NOMO-1 treated with DMSO at 0.1 percent for 48 hours (cell line): ENCODE measurements at regions not wholly inside any gene's neighbourhood (a gene's known extent, or its start where the extent isn't known, plus 50 kb on each side); places are given as distances from the start of the nearest gene placed in this dataset.
"Not testable (repeated sequence)": the region's sequence is repeated elsewhere in the genome, so short reads cannot be mapped to it uniquely, and the experiment has no call there.

Experiments used
- DNase-seq: peaks from one replicate; lab custom pipeline; 2025; ENCODE audit not compliant: unreplicated experiment; lab: John Stamatoyannopoulos, UW

DNA sequence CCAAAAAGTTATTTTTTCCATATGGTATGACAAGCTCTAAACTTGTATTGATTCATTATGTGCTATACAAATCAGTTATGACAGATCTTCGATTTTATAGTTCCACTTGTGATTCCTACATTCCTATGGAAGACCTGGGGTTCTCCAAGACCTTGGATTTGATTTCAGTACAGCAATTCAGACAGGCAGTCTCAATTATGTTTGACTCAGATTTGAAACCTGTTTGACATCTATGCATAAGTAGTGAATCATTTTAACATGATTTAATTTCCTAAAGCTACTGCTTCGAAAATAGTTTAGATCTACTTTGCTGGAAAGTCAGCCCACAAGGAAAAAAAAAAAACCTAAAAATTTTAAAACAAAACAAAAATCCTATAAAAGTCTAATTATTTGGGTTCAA, 820.4 kb downstream of the LUZP2 start:
- DNase-seq: no peak

DNA sequence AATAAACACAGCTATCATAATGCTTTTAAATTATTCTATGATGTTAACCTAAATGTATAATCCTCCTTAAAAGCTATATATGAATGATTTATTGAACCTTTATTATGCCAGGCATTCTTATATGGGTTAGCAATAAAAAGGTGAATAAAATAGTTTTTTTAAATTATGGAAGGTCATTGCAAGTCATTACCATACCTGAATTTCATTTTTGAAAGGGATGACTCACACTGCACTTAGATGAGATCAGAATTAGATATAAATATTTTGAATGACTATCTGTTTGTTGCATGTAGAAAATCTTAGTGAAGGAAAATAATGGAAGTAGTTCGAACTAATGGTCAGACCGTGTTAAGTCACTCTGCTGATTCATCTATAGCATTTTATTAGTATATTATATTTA, 822.3 kb downstream of the LUZP2 start:
- no peak for DNase-seq

DNA sequence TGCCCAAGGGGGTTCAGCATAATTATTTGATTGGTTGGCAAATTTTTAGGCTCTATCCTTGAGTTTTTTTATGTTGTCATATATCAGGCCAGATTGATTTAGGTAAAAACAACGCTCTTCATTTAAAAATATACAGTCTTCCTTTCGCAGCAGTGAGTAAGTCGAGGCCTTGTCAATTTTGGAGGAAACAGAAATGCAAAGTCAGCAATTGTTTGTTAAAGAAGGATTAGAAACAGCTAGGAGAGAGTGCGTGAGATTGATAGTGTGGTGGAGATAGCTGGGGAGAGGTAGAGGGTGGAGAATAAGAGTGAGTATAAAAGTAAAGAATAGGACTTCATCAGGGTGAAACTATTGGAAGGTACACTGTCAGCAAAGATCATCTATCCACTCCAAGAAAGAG, 830.8 kb downstream of the LUZP2 start:
- no peak for DNase-seq

DNA sequence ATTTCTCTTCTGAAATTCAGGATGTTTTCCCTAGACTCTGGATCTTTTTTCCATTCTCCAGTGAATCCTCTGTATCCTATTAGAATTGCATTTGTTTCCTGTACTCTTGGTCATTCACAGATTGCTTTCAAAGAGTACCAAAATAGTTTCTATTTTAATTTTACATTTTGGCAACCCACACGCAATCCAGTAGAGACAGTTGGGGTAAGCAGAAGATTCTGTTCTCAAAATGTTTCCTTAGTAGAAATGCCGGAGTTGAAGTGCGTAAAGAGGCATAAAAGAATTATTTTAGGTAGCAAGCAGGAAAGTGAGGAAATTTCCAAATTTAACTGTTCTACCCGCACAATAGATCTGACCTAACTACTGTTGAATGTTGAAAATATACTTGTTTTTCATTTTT, 842.4 kb downstream of the LUZP2 start:
- DNase-seq: no peak

DNA sequence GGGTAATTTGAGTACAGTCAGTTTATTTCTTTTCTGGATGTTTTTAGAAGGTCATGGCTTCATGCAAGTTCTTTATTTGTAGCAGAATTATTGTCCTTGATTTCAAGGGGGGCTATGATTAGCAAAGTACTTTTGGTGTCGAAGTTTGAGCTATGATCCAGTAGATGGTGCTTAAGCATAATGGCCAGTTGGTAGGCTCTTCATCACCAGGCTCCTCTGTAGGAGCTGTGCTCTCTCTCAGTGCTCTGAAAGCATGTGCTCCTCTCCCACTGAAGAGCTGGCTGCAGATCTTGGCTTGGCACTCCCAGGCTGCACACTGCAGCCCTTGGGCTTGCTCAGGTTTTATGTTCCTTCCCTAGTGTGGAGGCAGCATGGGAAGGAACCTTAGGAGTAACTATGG, 852.7 kb downstream of the LUZP2 start:
- no peak for DNase-seq

DNA sequence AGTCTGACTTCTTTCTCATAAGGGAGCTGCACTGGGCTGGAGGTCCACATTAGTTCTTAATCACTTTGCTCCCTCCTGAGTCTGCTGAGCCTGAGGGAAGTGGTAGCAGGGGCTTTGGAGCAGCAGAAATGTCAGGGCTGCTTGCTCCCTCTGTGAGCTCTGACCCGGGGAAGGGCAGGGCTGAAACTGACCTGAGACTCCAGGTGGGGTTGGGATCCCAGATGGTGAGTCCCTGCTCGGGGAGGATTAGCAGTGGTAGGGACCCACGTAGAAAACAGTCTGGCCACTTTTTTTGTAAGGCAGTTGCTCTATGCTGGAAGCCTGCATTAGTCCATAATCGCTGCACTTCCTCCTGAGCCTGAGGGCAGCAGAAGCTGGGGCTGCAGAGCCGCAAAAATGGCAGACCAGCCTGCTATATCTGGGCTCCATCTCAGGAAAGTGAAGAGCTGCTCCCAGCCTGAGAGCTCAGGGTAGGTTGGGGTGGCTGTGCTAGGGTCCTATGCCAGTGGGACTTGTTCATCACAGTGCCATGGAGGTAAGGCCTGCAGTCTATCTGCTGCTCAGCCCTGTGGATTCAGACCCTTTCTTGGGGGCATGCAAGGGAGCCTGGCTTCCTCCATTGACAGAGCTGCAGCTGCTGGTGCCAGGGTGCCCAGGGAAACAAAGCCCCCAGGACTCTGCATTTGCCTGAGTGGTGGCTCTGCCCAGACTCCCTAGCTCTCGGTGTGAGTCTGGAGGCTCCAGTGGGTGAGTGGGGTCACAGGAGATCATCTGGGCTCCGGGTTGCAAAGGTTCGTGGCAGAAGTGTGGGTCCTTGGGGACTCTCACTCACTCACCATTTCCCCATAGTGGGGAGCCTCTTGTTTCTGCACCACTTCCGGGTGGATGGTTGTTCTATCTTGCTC, 854.3 kb downstream of the LUZP2 start:
- no peak for DNase-seq

DNA sequence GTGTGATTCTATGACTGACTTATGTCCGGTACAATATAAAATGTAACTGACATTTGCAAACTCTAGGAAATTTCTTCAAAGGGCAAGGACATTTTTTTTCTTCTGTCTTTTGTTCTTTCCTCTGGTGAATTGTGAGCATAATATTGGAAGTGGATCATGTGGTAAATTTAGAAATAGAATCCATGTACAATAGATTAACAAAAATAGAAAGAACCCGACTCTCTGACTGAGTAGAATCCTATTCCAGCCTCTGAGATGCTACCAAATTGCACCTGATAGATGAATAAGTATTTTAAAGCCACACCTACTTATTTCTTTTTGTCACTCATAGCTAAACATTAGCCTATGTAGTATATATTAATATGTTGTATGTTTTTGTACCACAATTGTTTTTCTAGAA, 860.3 kb downstream of the LUZP2 start:
- no peak for DNase-seq

DNA sequence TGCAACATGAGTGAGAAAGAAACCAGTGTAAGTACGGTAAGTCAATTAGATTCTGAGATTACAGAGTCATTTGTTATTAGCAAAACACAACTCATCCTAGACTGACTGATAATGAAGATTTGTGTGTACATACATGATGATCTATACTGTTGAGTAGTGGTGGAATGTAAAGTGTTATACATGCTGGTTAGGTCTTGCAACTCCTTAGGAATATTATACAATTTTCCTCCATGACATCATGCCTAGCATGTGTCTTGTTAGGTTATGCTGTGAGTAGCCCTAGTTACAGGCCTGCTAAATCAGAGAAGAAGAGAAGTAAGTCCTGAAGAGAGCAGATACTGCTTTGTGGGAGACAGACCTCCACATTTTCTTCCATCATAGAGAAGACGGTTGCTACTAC, 880.6 kb downstream of the LUZP2 start:
- DNase-seq: no peak

DNA sequence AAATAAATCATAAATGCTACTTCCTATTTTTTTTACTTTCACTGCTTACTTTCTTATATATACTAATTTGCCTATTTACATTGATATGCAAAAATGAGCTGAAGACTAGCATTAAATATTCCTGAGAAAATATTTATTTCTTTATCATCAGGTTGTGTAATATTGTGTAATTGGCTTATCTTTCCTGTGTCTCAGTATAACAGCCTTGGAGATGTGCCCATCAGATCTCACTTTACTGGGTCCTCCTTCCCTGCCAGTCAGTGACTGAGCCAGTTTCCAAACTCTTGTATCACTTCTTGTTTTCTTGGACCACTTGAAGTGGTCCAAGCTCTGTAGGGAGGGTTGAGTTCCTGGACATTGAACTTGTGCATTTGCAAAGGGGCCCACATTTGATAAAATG, 900.0 kb downstream of the LUZP2 start:
- DNase-seq: peak; percentile 65

DNA sequence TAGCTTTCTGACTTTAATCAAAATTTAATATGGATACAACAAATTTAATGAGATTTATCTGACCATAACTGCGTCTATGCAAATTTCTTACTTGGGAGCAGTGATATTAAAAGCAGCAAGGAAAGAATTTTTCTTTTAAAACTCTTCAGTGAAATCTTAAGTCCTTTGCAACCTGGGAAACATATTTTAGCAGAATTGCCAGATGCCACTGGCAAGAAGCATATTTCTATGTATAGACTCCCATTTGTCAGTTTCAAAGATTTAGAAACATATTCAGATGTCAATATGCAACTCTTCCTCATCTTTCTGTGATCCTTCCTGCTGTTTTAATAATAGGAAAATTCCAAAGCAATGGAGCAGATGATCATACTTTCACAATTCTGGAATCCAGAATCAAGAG, 911.3 kb downstream of the LUZP2 start:
- no peak for DNase-seq

DNA sequence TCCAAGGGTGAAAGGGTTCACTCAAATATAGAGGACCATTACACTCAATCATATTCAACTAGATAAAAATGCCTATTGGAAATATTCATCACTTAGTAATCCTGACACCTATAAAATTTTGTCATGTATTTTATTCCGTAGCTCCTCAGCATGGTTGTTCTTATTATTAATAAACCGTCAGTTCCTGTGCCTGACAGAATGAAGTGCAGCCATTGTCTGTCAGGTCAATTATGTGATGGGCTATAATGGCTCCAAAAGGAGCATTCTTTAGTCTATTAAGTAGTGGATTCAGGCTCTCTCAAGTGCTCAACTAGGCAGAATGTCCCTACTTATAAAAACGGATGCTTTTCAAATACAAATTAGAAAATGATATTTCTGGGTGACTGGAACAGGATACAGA, 916.1 kb upstream of the ANO3 start:
- DNase-seq: no peak

DNA sequence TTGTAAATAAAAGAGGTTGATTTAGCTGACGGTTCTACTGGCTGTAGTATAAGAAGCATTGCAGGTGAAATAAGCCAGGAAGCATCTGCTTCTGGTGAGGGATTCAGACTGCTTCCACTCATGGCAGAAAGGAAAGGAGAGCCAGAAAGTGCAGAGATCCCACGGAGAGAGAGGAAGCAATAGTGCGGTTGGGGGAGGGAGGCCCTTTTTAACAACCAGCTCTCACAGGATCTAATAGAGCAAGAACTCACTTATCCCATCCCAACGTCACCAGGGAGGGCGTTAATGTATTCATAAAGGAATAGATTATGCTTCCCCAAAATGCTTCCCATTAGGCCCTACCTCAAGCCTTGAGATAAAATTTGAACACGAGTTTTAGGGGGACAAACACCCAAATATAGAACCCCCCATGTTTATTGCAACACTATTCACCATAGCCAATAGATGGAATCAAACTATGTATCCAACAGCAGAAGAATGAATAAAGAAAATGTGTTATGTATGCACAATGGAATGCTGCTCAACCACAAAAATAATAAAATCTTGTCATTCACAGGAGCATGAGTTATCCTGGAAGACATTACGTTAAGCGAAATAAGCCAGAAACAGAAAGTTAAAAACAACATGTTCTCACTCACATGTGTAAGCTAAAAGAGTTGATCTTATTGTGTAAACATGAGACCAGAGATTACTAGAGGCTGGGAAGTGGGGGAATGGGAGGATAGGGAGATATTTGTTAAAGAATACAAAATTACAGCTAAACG, 908.3 kb upstream of the ANO3 start:
- no peak for DNase-seq

DNA sequence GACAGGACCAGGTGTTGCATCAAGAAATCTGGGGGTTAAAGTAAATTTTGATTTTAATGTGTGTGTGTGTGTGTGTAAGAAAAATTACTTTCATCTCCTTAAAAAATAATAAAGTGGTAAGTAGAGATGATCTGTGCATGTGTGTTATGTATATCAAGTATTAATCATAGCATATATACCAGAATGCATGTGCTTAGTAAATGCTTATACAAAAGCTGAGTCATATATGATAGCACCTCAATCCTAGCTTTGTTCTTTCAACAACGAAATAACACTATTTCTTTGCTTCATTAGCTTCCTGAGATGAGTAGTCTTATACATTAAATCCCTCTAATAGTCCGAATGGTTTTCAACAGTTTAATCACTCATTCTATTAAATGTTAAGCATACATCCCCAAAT, 899.6 kb upstream of the ANO3 start:
- no peak for DNase-seq

DNA sequence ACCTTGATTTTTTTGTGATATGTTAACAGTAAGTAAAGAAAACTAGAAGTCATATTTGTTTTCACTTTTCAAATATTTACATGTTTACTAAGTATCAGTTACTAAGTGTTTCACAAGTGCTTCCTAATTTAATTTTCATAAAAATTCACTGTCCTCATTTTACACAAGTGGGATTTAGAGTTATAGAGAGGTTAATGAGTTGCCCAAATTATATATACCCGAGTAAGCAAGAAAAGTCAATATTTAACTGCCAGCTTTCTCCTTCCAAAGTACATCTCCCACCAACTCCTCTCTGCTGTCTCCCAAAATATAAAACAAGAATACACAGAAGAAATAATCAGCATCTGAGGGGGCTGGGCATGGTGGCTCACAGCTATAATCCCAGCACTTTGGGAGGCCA, 896.7 kb upstream of the ANO3 start:
- no peak for DNase-seq

DNA sequence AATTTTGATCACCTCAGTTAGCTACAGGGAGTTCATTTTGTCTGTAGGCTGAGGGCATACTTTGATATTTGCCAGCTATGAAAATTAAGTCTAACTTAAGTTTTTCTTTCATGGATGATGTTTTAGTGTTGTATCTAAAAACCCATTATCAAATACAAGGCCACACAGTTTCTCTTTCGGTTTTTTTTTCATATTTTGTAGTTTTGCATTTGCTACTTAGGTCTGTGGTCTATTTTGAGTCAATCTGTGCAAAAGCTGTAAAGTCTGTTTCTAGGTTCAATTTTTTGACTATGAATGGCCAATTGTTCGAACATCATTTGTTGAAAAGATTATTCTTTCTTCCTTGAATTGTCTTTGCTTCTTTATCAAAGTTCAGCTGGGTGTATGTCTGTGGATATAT, 895.6 kb upstream of the ANO3 start:
- DNase-seq: no peak

DNA sequence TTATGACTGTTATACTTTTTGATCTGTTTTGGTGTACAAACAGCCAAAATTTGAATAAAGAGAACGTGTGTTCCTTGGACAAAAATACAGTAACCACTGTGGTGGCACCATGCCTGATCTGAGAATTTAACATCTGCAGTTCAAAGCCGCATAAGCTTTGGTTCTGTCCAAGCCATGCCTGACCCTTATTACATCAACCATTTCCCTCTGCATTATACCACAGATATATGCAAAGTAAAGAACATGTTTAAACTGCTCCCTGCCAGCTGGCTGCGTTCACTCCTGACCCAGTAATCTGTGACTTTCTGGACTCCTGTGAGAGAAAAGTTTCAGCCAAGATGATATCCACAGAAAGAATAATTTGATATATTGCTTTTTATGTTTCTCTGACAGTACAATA, 890.5 kb upstream of the ANO3 start:
- no peak for DNase-seq

DNA sequence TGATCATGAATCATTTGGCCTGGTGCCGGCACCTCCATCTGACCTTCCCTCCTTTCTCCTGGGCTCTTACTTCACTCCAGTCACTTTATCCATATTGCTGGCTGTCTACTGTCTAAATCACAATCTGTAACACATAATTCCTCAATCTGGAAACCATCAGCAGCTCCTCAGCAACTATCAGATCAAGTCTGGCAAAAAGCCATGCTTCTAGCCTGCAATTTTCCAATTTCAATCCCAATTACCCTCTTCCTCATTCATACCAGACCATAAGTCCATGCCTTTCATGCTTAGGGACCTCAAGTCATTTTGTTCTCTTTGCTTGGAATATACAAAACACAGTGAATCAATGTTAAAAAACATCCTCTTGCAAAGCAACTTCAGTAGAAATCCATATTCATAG, 882.8 kb upstream of the ANO3 start:
- no peak for DNase-seq

DNA sequence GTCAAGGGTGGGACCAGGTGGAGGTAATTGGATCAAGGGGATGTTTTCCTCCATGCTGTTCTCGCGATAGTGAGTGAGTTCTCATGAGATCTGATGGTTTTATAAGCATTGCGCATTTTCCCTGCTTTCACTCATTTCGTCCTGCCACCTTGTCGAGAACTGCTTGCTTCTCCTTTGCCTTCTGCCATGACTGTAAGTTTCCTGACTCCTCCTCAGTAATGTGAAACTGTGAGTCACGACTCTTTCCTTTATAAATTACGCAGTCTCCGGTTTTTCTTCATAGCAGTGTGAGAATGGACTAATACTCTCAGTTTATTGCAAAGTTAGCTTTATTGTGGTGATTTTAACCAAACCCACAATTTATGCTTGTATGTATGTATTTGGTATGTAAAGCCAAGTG, 878.5 kb upstream of the ANO3 start:
- DNase-seq: peak; percentile 81

DNA sequence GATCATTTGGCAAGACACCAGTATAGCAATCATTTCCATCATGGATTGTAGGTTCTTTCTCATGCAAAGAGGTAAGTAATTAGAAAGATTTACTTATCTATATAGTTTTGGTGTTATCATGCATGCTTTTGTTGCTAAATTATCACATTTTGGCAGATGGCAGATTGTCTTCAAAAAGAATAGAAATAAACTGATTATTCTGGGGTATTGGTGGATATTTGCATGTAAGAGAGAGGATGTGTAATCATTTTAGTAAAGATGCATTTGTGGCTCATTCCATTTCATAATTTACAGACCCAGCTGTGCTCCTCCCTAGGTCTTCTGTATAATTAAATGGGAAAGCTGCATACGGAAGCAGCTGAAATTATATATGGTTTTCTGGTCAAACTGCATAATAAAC, 875.7 kb upstream of the ANO3 start:
- DNase-seq: no peak

DNA sequence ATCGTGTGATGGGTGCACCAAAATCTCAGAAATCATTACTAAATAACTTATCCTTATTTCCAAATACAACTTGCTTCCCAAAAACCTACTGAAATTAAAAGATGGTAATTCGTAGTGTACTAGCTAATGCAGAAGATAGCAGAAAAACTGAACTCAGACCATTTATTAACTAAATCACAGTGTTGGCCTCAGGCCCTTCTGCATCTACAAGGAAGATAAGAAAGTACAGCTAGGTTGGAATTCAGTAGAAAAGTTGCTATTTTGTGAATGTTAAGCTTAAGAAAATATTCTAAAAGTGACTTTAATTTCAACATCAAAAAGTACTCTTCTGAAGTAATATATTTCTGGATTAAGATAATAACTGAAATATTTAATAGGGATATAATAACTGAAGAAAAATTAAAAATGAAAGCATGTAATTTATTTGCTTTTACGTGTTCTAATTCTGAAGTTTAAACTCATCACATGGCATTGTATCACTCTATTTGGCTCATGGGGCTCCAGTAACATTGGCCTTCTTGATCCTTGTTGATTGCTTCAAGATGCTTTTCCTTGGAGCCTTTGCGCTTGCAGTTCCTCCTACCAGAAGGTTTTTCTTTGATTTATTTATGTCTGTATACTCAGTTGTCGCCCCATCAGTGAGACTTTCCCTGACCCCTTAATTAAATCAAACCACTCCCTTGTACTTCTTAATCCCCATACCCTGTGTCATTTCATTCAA, 847.9 kb upstream of the ANO3 start:
- no peak for DNase-seq

DNA sequence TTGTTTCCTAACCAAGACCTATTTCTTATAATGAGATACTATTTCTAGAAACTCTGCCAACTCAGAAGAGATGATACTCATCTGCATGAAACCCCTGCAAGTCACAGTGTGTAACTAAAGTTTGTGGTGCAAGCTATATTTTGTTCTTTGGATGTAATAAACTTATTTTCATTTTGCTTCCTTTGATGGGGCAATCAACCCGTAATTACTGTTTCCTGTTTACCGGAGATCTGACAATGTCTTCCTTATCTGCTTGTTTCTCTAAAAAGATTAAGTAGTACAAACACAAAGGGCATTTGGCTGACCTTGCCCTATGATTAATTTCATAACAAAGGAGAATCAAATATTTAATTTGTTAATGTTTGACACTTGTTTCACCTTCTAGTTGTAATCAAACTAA, 846.6 kb upstream of the ANO3 start:
- peak; percentile 48 for DNase-seq

DNA sequence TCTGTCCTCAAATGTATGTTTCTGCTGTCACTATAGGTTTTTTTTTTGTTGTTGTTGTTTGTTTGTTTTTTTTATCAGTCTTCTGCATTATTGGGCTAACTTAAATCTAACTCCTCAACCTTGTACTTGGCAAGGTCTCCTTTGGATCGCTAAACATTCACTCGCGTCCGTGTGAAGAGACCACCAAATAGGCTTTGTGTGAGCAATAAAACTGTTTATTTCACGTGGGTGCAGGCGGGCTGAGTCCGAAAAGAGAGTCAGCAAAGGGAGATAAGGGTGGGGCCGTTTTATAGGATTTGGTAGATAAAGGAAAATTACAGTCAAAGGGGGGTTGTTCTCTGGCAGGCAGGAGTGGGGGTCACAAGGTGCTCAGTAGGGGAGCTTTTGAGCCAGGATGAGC, 845.6 kb upstream of the ANO3 start:
- not testable (repeated sequence) for DNase-seq
